Lower leg skin (tissue), 4 donors: ENCODE measurements at regions not wholly inside any gene's neighbourhood (a gene's known extent, or its start where the extent isn't known, plus 50 kb on each side); places are given as distances from the start of the nearest gene placed in this dataset.
"Not testable (repeated sequence)": the region's sequence is repeated elsewhere in the genome, so short reads cannot be mapped to it uniquely, and the experiment has no call there.

Source experiments
- DNase-seq, 2 donors: peaks; one replicate each; pipeline ENCODE4 v3.0.0-alpha.2; 2019; ENCODE audit warnings: low spot score in 2 of 2
- H3K4me3 ChIP-seq: fragments of 200-600 bp; sonication (generic); 2 replicates; pipeline ENCODE4 v1.5.1; 2017; ENCODE audit warnings: mild to moderate bottlenecking, low read depth; ENCODE audit not compliant: poor library complexity, severe bottlenecking
- CTCF ChIP-seq, 3 donors: fragments of 450-650 bp; IDR thresholded peaks; one replicate each; pipeline ENCODE4 v1.5.1; 2016; ENCODE audit warnings: antibody characterized with exemption in 3 of 3, mild to moderate bottlenecking in 3 of 3, moderate library complexity in 2 of 3
- POLR2A ChIP-seq, 2 donors: fragments of 450-650 bp; IDR thresholded peaks; one replicate each; pipeline ENCODE4 v1.6.1; 2016 to 2017; ENCODE audit warnings: antibody characterized with exemption in 2 of 2, mild to moderate bottlenecking in 1 of 2, moderate library complexity in 1 of 2
- WGBS, 2 donors: methylation state at CpG; one replicate each; pipeline ENCODE4 v1.1.5; 2018; 5-methylcytosine and 5-hydroxymethylcytosine counted together
- intact Hi-C: fragments of 100-400 bp; cut with DNase I; formaldehyde crosslinking; loops from one replicate; pipeline ENCODE4 v1.15.0; 2023; ENCODE audit warnings: low total_unique reads

- WGBS, 2 donors: 29 to 46% methylated on average over 2 of the region's 2 CpGs
- DNase-seq: no peak
- no peak overlapping the region for H3K4me3 ChIP-seq
- TF ChIP-seq POLR2A (IDR thresholded peaks at IDR 0.05): no peak
- TF ChIP-seq CTCF (IDR thresholded peaks at IDR 0.05): no peak
- intact Hi-C loops: no loop called here
Measured at GRCh38 chr3:190968616-190969015, 106.1 kb upstream of the GMNC start.

GRCh38 chr3:190964931-190965330 lies 102.4 kb upstream of the GMNC start:
- DNase-seq, intact Hi-C loops: not testable (repeated sequence)
- H3K4me3 ChIP-seq: peak overlapping the region; percentile 7
- 63 to 80% methylated on average over 15 to 17 of the region's 20 CpGs for WGBS, 2 donors

GRCh38 chr3:190959077-190959476 lies 96.6 kb upstream of the GMNC start:
- intact Hi-C loops: no loop called here
- no peak overlapping the region for H3K4me3 ChIP-seq
- no peak for DNase-seq
- WGBS, 2 donors: 63 to 88% methylated on average over 1 of the region's 1 CpG
- TF ChIP-seq POLR2A (IDR thresholded peaks at IDR 0.05): no peak
- TF ChIP-seq CTCF (IDR thresholded peaks at IDR 0.05): no peak

- intact Hi-C loops: no loop called here
- DNase-seq: no peak
- H3K4me3 ChIP-seq: no peak overlapping the region
- TF ChIP-seq POLR2A (IDR thresholded peaks at IDR 0.05) (no peak), CTCF (IDR thresholded peaks at IDR 0.05) (no peak)
- WGBS, 2 donors: 44 to 46% methylated on average over 5 of the region's 5 CpGs
Measured at GRCh38 chr3:190941694-190942260, 79.3 kb upstream of the GMNC start.

- DNase-seq, intact Hi-C loops, H3K4me3 ChIP-seq: not testable (repeated sequence)
- 69 to 70% methylated on average over 9 of the region's 9 CpGs for WGBS, 2 donors
Measured at GRCh38 chr3:190934616-190935015, 72.1 kb upstream of the GMNC start.

- intact Hi-C loops: no loop called here
- 73 to 92% methylated on average over 3 of the region's 3 CpGs for WGBS, 2 donors
- no peak overlapping the region for H3K4me3 ChIP-seq
- DNase-seq: no peak
- TF ChIP-seq CTCF (IDR thresholded peaks at IDR 0.05): no peak
- no peak for TF ChIP-seq POLR2A (IDR thresholded peaks at IDR 0.05)
Measured at GRCh38 chr3:190926619-190927018, 64.1 kb upstream of the GMNC start.

- TF ChIP-seq POLR2A (IDR thresholded peaks at IDR 0.05) (no peak), CTCF (IDR thresholded peaks at IDR 0.05) (no peak)
- 68 to 70% methylated on average over 5 of the region's 5 CpGs for WGBS, 2 donors
- intact Hi-C loops: no loop called here
- no peak for DNase-seq
- no peak overlapping the region for H3K4me3 ChIP-seq
Measured at GRCh38 chr3:190912736-190913135, 50.2 kb upstream of the GMNC start.
